A673 (cell line): ENCODE measurements at regions not wholly inside any gene's neighbourhood (a gene's known extent, or its start where the extent isn't known, plus 50 kb on each side); places are given as distances from the start of the nearest gene placed in this dataset.

Source experiments
- BruUV-seq: library from RNA; stranded (reverse); fragments of 400-500 nt; replicated peaks from 2 replicates; lab custom pipeline; 2021; lab: Mats Ljungman, UMichigan
- CTCF ChIA-PET: fragments of 300-600 bp; sonication (Branson Sonifier 250); formaldehyde crosslinking; loops from one replicate; lab custom pipeline; 2022; ENCODE audit warnings: antibody characterized with exemption; lab: Charles Lee
- POLR2A ChIA-PET: fragments of 300-600 bp; sonication (Branson Sonifier 250); formaldehyde crosslinking; loops from one replicate; lab custom pipeline; 2022; ENCODE audit warnings: antibody characterized with exemption; ENCODE audit not compliant: low non-redundant PET; lab: Charles Lee
- DNase-seq: peaks from one replicate; pipeline ENCODE4 v3.0.0-alpha.2; 2015; ENCODE audit warnings: low spot score
- H3K27ac ChIP-seq: fragments of 200-600 bp; sonication (generic); 2 replicates; pipeline ENCODE4 v1.5.1; 2016; ENCODE audit warnings: mixed run types, low read depth, mild to moderate bottlenecking, mixed read lengths, antibody characterized with exemption, low read length; ENCODE audit not compliant: poor library complexity, severe bottlenecking
- H3K27me3 ChIP-seq: fragments of 200-600 bp; sonication (generic); replicated peaks from 2 replicates; pipeline ENCODE4 v1.6.1; 2017; ENCODE audit warnings: mixed run types, low read depth, mild to moderate bottlenecking, mixed read lengths, antibody characterized with exemption, low read length; ENCODE audit not compliant: insufficient read depth, poor library complexity
- H3K36me3 ChIP-seq: fragments of 200-600 bp; sonication (generic); 2 replicates; pipeline ENCODE4 v1.6.1; 2016; ENCODE audit warnings: mixed run types, mild to moderate bottlenecking, mixed read lengths, antibody characterized with exemption, low read length; ENCODE audit not compliant: insufficient read depth, poor library complexity, severe bottlenecking
- H3K4me1 ChIP-seq: fragments of 200-600 bp; sonication (generic); 2 replicates; pipeline ENCODE4 v1.6.1; 2017; ENCODE audit warnings: mixed run types, mild to moderate bottlenecking, mixed read lengths, antibody characterized with exemption, low read length; ENCODE audit not compliant: insufficient read depth, poor library complexity, severe bottlenecking
- H3K4me3 ChIP-seq: fragments of 200-600 bp; sonication (generic); 2 replicates; pipeline ENCODE4 v1.5.1; 2016; ENCODE audit warnings: low read depth, mixed run types, mild to moderate bottlenecking, mixed read lengths, low read length; ENCODE audit not compliant: poor library complexity, severe bottlenecking
- H3K9me3 ChIP-seq: fragments of 200-600 bp; sonication (generic); 2 replicates; pipeline ENCODE4 v1.6.1; 2016; ENCODE audit warnings: mixed run types, low read depth, mild to moderate bottlenecking, mixed read lengths, antibody characterized with exemption, low read length; ENCODE audit not compliant: poor library complexity, severe bottlenecking
- EZH2 ChIP-seq: fragments of 200-600 bp; sonication (generic); IDR thresholded peaks from 2 replicates; pipeline ENCODE4 v1.6.1; 2017; ENCODE audit warnings: borderline replicate concordance, low read depth, mild to moderate bottlenecking, mixed read lengths, antibody characterized with exemption, low read length; ENCODE audit not compliant: poor library complexity, severe bottlenecking
- intact Hi-C: fragments of 100-400 bp; cut with micrococcal nuclease; formaldehyde crosslinking; loops from one replicate; pipeline ENCODE4 v1.10.0; 2022; ENCODE audit not compliant: unreplicated experiment
- TF ChIP-seq, protein P1 (sequence below): fragments of 300-800, 200-600 bp; sonication (generic); conservative IDR thresholded peaks from 2 replicates; pipeline ENCODE4 v1.5.1; 2017; ENCODE audit warnings: low read depth, mild to moderate bottlenecking, antibody characterized with exemption, low read length, moderate library complexity, mixed read lengths

DNA sequence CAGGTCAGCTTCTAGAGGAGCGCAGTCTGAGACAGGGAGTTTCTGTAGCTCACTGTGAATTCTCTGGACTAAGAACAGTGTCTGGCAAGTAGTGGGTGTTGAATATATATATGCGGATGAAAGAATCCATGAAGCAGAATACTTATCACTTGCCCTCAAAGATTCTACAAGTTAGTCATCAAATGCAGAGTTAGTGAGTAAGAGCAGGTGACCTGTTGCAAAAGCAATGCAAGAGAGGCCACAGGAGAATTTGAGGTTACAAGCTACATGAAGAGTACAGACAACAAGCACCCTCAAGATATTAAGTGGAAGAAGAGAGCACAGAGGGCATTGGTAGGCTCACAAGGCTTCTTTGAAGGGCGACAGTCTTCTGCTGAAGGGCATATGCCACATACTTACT is 103.4 kb upstream of the BTBD3 start:
- Histone ChIP-seq H3K27ac (no peak overlapping the region), H3K36me3 (no peaks in the 10 kb centered on the region), H3K4me1 (no peaks in the 10 kb centered on the region), H3K27me3 (no peaks in the 10 kb centered on the region), H3K9me3 (no peaks in the 10 kb centered on the region), H3K4me3 (no peak overlapping the region)
- TF ChIP-seq, protein P1, sequence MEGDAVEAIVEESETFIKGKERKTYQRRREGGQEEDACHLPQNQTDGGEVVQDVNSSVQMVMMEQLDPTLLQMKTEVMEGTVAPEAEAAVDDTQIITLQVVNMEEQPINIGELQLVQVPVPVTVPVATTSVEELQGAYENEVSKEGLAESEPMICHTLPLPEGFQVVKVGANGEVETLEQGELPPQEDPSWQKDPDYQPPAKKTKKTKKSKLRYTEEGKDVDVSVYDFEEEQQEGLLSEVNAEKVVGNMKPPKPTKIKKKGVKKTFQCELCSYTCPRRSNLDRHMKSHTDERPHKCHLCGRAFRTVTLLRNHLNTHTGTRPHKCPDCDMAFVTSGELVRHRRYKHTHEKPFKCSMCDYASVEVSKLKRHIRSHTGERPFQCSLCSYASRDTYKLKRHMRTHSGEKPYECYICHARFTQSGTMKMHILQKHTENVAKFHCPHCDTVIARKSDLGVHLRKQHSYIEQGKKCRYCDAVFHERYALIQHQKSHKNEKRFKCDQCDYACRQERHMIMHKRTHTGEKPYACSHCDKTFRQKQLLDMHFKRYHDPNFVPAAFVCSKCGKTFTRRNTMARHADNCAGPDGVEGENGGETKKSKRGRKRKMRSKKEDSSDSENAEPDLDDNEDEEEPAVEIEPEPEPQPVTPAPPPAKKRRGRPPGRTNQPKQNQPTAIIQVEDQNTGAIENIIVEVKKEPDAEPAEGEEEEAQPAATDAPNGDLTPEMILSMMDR, result no peak
- no peak for TF ChIP-seq EZH2
- ChIA-PET CTCF (no interaction called here), POLR2A (no interaction called here)
- BruUV-seq, result no TSS peak
- DNase-seq, result no peak
- intact Hi-C loops, result no loop called here

DNA sequence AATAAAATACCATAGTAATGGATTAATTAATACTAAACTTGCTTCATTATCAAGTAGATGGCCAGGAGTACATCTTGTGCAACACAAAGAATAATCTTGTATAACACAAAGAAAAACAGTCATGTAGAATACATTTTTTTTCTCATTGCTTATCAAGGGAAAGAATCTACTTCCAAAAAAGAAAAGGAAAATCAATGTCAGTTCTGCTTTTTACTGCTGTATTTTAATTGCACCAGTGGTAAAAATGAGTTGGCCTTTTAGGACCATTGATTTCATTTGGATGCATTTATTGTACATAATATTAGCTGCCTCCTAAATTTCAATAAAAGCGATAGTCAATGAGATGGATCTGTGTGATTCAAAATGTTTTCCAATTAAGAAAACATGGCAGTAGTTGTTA is 96.9 kb upstream of the BTBD3 start:
- DNase-seq, result no peak
- no TSS peak for BruUV-seq
- CTCF ChIA-PET, result no interaction called here
- Histone ChIP-seq H3K27me3 (no peaks in the 10 kb centered on the region), H3K9me3 (no peaks in the 10 kb centered on the region), H3K36me3 (no peaks in the 10 kb centered on the region), H3K27ac (no peak overlapping the region), H3K4me3 (no peak overlapping the region), H3K4me1 (no peaks in the 10 kb centered on the region)
- no peak for TF ChIP-seq EZH2
- TF ChIP-seq, protein P1, result no peak
- POLR2A ChIA-PET, result no interaction called here
- intact Hi-C loops, result no loop called here

DNA sequence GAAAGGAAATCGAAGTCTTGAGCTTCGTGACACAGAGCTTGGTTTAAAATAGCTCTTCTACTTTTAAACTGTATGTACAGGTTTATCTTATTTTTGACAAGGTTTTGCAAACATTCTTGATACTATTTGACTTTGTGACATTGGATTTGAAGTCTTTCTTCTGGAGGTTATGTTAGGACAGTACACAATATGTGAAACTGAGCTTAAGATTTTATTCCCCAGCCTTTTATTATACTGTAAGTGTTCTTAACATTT is 95.2 kb upstream of the BTBD3 start:
- Histone ChIP-seq H3K4me1 (no peaks in the 10 kb centered on the region), H3K27ac (no peak overlapping the region), H3K36me3 (no peaks in the 10 kb centered on the region), H3K9me3 (no peaks in the 10 kb centered on the region), H3K4me3 (no peak overlapping the region), H3K27me3 (no peaks in the 10 kb centered on the region)
- no TSS peak for BruUV-seq
- intact Hi-C loops, result no loop called here
- TF ChIP-seq EZH2, result no peak
- TF ChIP-seq, protein P1, result no peak
- no peak for DNase-seq
- ChIA-PET POLR2A (no interaction called here), CTCF (no interaction called here)
